Endodermal cell (in vitro differentiated cells): ENCODE measurements at regions not wholly inside any gene's neighbourhood (a gene's known extent, or its start where the extent isn't known, plus 50 kb on each side); places are given as distances from the start of the nearest gene placed in this dataset.

Source experiments
- DNase-seq: peaks from one replicate; pipeline ENCODE4 v3.0.0-alpha.2; 2017
- H3K27ac ChIP-seq: 2 replicates; pipeline ENCODE4 v1.5.1; 2013; ENCODE audit warnings: mild to moderate bottlenecking, low read depth, low read length, moderate library complexity
- H3K27me3 ChIP-seq: 2 replicates; pipeline ENCODE4 v1.6.1; 2013; ENCODE audit warnings: mild to moderate bottlenecking, low read length, moderate library complexity; ENCODE audit not compliant: insufficient read depth, control insufficient read depth, poor library complexity, severe bottlenecking
- H3K36me3 ChIP-seq: 2 replicates; pipeline ENCODE4 v1.7.0; 2013; ENCODE audit warnings: mild to moderate bottlenecking, low read length, moderate library complexity; ENCODE audit not compliant: control insufficient read depth, insufficient read depth
- H3K4me1 ChIP-seq: one replicate; pipeline ENCODE4 v1.7.0; 2013; ENCODE audit warnings: low read length; ENCODE audit not compliant: control insufficient read depth, insufficient read depth
- H3K4me3 ChIP-seq: 2 replicates; pipeline ENCODE4 v1.5.1; 2013; ENCODE audit warnings: mild to moderate bottlenecking, low read length, moderate library complexity
- H3K9ac ChIP-seq: 2 replicates; pipeline ENCODE4 v1.6.1; 2013; ENCODE audit warnings: mild to moderate bottlenecking, low read length, moderate library complexity; ENCODE audit not compliant: poor library complexity, severe bottlenecking; ENCODE audit errors: extremely low read depth
- H3K9me3 ChIP-seq: 2 replicates; pipeline ENCODE4 v1.6.1; 2013; ENCODE audit warnings: mild to moderate bottlenecking, low read length, moderate library complexity; ENCODE audit not compliant: control insufficient read depth
- H3K27ac Mint-ChIP-seq: 2 replicates; pipeline ENCODE4 v1.8.0; 2020; ENCODE audit warnings: mixed read lengths
- H3K27me3 Mint-ChIP-seq: 2 replicates; pipeline ENCODE4 v1.8.0; 2021; ENCODE audit warnings: mild to moderate bottlenecking, mixed read lengths; ENCODE audit not compliant: insufficient read depth
- H3K36me3 Mint-ChIP-seq: 2 replicates; pipeline ENCODE4 v1.8.0; 2020; ENCODE audit warnings: low read depth, mixed read lengths
- H3K4me1 Mint-ChIP-seq: 2 replicates; pipeline ENCODE4 v1.8.0; 2020; ENCODE audit warnings: mixed read lengths
- H3K4me3 Mint-ChIP-seq: 2 replicates; pipeline ENCODE4 v1.8.0; 2020; ENCODE audit warnings: mild to moderate bottlenecking, moderate library complexity, mixed read lengths
- H3K9me3 Mint-ChIP-seq: 2 replicates; pipeline ENCODE4 v1.8.0; 2020; ENCODE audit warnings: mild to moderate bottlenecking, mixed read lengths
- WGBS, 2 experiments: methylation state at CpG; one replicate each; pipeline versions ENCODE4 v1.1.5 to v1.1.7; 2013; ENCODE audit warnings: missing lambda C conversion rate in 2 of 2, mixed read lengths in 1 of 2; ENCODE audit not compliant: insufficient coverage in 1 of 2, insufficient read length in 1 of 2; 5-methylcytosine and 5-hydroxymethylcytosine counted together
- TF ChIP-seq, protein P1 (sequence below): fragments of 200-600 bp; sonication (generic); conservative IDR thresholded peaks from 2 replicates; pipeline ENCODE4 v1.5.0; 2021; ENCODE audit warnings: antibody characterized with exemption, mild to moderate bottlenecking

- no peaks in the 10 kb centered on the region for H3K9me3 Mint-ChIP-seq
- H3K27me3 Mint-ChIP-seq, result peaks cover 23% of the 10 kb centered on the region
- no peak overlapping the region for H3K27ac Mint-ChIP-seq
- Histone ChIP-seq H3K36me3 (no peaks in the 10 kb centered on the region), H3K27me3 (no peaks in the 10 kb centered on the region), H3K9me3 (no peaks in the 10 kb centered on the region), H3K4me3 (no peak overlapping the region), H3K27ac (no peak overlapping the region), H3K4me1 (peaks cover 24% of the 10 kb centered on the region), H3K9ac (no peak overlapping the region)
- no peak for DNase-seq
- H3K36me3 Mint-ChIP-seq, result no peaks in the 10 kb centered on the region
- peaks cover 39% of the 10 kb centered on the region for H3K4me1 Mint-ChIP-seq
- 96% methylated on average over 3 of the region's 3 CpGs; no CpG with 5 or more reads in 1 of the 2 experiments for WGBS, 2 experiments
- TF ChIP-seq, protein P1, sequence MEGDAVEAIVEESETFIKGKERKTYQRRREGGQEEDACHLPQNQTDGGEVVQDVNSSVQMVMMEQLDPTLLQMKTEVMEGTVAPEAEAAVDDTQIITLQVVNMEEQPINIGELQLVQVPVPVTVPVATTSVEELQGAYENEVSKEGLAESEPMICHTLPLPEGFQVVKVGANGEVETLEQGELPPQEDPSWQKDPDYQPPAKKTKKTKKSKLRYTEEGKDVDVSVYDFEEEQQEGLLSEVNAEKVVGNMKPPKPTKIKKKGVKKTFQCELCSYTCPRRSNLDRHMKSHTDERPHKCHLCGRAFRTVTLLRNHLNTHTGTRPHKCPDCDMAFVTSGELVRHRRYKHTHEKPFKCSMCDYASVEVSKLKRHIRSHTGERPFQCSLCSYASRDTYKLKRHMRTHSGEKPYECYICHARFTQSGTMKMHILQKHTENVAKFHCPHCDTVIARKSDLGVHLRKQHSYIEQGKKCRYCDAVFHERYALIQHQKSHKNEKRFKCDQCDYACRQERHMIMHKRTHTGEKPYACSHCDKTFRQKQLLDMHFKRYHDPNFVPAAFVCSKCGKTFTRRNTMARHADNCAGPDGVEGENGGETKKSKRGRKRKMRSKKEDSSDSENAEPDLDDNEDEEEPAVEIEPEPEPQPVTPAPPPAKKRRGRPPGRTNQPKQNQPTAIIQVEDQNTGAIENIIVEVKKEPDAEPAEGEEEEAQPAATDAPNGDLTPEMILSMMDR, result peak; percentile 49
- H3K4me3 Mint-ChIP-seq, result no peak overlapping the region
Observed at GRCh38 chr5:113686599-113686998, 173.1 kb downstream of the YTHDC2 start.

- Mint-ChIP-seq H3K27me3 (peaks cover 29% of the 10 kb centered on the region), H3K27ac (no peak overlapping the region), H3K9me3 (no peaks in the 10 kb centered on the region), H3K4me1 (peaks cover 45% of the 10 kb centered on the region), H3K36me3 (no peaks in the 10 kb centered on the region), H3K4me3 (no peak overlapping the region)
- H3K27ac ChIP-seq, result no peak overlapping the region
- H3K4me3 ChIP-seq, result no peak overlapping the region
- peaks cover 28% of the 10 kb centered on the region for H3K4me1 ChIP-seq
- TF ChIP-seq, protein P1, result no peak
- no peak overlapping the region for H3K9ac ChIP-seq
- H3K9me3 ChIP-seq, result no peaks in the 10 kb centered on the region
- H3K36me3 ChIP-seq, result no peaks in the 10 kb centered on the region
- no peak for DNase-seq
- no peaks in the 10 kb centered on the region for H3K27me3 ChIP-seq
- 100% methylated on average over 1 of the region's 1 CpG; no CpG with 5 or more reads in 1 of the 2 experiments for WGBS, 2 experiments
Observed at GRCh38 chr5:113689647-113690046, 176.2 kb downstream of the YTHDC2 start.

DNA sequence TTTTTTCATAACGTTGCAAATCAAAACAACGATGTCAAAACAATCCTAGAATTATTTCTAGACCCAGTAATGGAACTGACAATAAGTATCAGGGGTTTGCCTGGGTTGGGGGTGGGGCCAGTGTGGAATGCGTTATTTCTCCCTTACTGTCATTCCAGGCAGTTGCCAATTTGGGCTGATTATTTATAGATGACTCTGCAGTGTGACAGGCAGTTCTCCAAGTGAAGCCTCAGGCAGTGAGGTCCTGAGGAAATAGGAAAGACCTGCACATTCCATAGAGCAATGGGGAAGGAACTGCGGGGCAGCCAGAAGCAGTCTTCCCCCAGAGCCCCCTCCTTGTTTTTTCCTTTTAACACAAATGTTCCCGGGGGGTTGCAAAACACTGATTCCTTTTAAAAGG, 179.0 kb downstream of the YTHDC2 start:
- DNase-seq, result peak; percentile 52
- Mint-ChIP-seq H3K27me3 (peaks cover 17% of the 10 kb centered on the region), H3K27ac (no peak overlapping the region), H3K4me3 (peak overlapping the region; percentile 40), H3K9me3 (no peaks in the 10 kb centered on the region), H3K36me3 (no peaks in the 10 kb centered on the region), H3K4me1 (peaks cover 27% of the 10 kb centered on the region)
- H3K27ac ChIP-seq, result peak overlapping the region; percentile 72
- H3K9ac ChIP-seq, result no peak overlapping the region
- H3K36me3 ChIP-seq, result no peaks in the 10 kb centered on the region
- H3K9me3 ChIP-seq, result no peaks in the 10 kb centered on the region
- TF ChIP-seq, protein P1, result no peak
- no peaks in the 10 kb centered on the region for H3K27me3 ChIP-seq
- peak overlapping the region; percentile 63 for H3K4me3 ChIP-seq
- peaks cover 17% of the 10 kb centered on the region for H3K4me1 ChIP-seq
- WGBS, 2 experiments, result 35 to 82% methylated on average over 2 to 5 of the region's 5 CpGs
